HG02981 (cell line): ENCODE measurements at regions not wholly inside any gene's neighbourhood (a gene's known extent, or its start where the extent isn't known, plus 50 kb on each side); places are given as distances from the start of the nearest gene placed in this dataset.
"Not testable (repeated sequence)": the region's sequence is repeated elsewhere in the genome, so short reads cannot be mapped to it uniquely, and the experiment has no call there.

Experiments used
- ATAC-seq: cut with Tn5 transposase; IDR thresholded peaks from one replicate; pipeline ENCODE4 v1.9.1; 2021; ENCODE audit warnings: mild to moderate bottlenecking, moderate library complexity; ENCODE audit not compliant: unreplicated experiment

- no peak for ATAC-seq
Measured at GRCh38 chr12:67531051-67531450, 117.5 kb upstream of the DYRK2 start.

GRCh38 chr12:67531501-67531900 lies 117.0 kb upstream of the DYRK2 start:
- ATAC-seq = no peak

DNA sequence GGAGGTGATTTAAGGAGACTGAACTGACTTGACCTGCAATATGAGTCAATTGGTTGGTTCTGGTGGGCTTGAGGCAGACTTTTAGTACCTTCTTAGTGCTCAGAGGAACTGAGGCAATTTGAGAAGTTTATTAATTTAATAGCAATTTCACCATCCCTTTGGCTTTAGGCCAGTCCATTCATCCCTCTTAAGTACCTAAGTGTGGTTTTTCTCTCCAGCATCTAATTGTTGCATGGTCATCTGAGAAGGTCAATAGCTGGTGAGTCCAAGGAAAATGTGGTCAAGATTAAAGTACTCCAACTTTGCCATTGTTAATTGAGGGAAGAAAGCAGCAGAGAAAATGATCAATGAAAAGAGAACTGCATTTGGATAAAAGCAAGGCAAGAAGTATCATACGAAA lies 115.4 kb upstream of the DYRK2 start:
- ATAC-seq = no peak

GRCh38 chr12:67534046-67534445 lies 114.5 kb upstream of the DYRK2 start:
- ATAC-seq = no peak

DNA sequence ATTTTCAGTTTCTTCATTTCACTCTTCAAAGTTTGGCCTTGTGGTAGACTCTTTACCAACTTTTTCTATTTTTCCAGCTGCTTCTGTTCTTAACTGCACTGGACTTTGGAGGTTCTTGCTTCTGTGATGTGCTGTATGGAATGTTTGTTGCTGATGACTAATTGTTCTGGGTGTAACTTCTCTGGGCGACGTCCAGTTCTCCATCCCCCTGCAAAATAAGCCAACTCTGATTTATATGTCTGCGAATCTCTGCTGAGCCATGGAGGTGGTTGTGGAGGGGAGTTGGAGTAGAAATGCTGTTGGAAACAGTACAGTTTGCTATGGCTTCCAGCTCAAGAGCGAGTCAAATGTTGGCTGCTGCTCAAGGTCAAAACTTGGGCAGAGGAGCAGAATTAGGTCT lies 113.9 kb upstream of the DYRK2 start:
- no peak for ATAC-seq

GRCh38 chr12:67535176-67535575 lies 113.4 kb upstream of the DYRK2 start:
- no peak for ATAC-seq

DNA sequence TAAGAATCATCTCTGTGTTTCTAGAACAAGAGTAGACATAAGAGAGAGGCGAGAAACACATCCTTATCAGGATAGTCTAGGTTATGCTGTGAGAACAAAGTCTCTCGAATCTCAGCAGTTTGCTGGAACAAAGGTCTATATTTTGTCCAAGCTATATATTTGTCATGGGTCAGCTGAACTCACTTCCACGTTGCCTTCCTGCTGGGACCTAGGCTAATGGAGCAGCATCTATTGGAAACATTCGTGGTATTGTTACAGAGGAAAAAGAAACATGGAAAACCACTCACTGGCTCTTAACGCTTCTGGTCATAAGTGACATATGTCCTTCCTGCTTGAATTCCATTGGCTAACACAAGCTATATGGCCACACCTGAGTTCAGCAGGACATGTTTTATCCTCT lies 112.6 kb upstream of the DYRK2 start:
- no peak for ATAC-seq

GRCh38 chr12:67539329-67539728 lies 109.2 kb upstream of the DYRK2 start:
- ATAC-seq = no peak

DNA sequence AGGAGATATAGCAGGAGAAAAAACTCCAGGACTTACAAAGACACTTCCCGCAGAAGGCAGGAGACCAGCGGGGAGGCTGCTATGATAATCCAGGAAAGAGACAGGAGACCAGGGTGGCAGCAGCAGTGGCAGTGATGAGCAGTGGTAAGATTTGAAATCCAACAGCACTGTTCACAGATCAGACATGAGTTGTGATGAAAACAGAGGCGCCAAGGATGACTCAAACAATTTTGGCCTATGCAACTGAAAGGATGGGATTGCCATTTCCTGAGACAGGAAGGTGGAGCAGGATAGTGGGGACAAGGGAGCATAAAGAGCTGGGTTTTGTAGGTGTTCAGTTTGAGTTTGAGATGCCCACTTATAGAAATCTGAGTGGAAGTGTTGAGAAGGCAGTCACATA lies 108.6 kb upstream of the DYRK2 start:
- ATAC-seq = no peak

DNA sequence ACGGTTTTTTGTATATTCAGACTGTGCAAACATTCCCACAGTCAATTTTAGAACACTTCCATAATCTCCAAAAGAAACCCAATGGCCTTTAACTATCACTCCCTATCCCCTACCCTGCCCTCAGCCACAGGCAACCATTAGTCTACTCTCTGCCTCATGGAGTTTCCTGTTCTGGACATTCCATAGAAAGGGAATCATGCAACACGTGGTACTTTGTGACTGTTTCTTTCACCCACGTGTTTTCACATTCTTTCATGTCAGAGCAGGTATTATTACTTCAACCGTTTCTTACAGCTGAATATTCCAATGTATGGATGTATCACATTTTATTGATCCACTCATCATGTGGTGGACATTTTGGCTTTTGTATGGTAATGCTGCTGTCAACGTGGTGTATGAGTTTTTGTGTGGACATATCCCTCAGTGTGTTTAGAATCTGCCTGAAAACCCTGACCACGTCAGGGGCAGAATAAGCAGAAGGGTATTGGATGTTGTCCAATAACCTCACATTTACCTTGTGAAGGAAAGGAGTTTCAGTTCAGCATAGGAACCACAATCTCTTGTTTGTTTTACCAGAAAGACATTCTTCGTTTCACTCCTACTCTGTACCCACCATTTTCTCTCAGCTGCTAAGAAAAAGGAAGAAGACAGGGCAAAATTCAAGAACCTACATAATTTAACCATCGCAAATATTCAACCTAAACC lies 107.5 kb upstream of the DYRK2 start:
- ATAC-seq = peak; percentile 70

DNA sequence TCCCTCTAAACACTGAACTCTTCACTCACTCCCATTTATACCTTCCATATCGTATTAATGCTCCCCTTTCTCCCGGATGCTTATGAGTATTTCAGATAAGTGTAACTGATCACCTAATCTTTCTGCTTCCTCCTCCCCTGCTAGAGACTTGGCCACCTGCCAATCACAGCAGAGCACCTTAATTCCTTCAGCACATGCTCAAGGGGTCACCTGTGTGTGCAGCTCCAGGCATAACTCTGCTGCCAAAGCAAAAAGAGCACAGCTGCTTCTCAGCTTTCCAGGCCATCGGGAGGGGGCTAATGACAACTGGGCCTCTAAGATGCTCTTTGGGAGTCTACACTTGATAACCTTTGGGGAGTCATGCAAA lies 106.9 kb upstream of the DYRK2 start:
- ATAC-seq = no peak

GRCh38 chr12:67543021-67543770 lies 105.3 kb upstream of the DYRK2 start:
- ATAC-seq = no peak

DNA sequence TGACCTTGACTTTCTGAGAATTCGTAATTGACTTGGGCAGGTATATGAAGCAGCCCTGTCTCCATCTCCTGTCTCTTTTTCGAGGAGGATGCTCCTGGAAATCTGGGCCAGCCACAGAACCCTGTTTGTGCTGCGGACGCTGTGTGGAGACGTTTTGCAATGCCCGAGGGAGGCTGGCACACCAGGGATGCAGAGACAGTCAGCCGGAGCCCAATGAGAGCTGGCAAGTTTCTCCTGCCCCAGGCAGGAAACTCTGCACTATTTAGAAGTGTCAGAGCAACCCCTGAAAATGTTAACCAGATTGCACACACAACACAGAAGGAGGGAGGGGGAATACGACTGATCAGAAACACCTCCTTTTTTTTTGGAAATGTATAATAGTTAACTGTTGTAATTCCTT lies 103.2 kb upstream of the DYRK2 start:
- no peak for ATAC-seq

- ATAC-seq = no peak
Measured at GRCh38 chr12:67546746-67547145, 101.8 kb upstream of the DYRK2 start.

GRCh38 chr12:67555075-67555717 lies 93.3 kb upstream of the DYRK2 start:
- not testable (repeated sequence) for ATAC-seq

GRCh38 chr12:67558775-67559174 lies 89.8 kb upstream of the DYRK2 start:
- ATAC-seq = no peak

DNA sequence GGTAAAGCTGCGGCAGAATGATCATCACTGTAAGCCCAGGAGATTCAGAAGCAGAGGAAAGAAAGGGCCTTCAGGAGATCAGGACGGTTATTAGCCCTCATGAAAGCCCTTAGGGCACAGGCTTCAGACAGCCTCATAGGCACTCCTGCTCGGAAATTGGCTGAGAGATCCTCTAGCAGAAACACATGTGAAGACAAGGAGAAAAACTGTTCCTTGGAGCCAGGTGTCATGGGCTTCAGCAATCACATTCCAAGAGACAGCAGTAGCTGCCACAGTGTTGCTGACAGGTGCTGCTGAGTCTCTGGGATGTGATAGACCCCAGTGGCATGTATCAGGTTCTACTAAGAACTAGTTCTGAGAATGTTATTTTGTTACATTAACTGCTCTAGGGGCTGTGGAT lies 88.8 kb upstream of the DYRK2 start:
- no peak for ATAC-seq

GRCh38 chr12:67562513-67563287 lies 85.8 kb upstream of the DYRK2 start:
- no peak for ATAC-seq

DNA sequence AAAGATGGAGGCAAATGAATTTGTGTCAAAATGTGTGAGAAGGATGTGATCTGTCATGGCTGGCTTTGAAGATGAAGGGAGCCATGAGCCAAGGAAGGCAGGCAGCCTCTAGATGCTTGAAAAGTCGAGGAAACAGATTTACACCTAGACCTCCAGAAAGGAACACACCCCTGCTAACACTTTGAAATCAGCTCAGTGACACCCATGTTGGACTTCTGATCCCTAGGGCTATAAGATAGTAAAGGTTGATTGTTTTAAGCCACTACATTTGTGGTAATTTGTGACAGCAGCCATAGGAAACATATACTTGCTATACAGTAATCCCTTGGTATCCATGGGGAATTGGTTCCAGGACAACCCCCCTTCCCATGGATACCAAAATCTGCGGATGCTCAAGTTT lies 80.5 kb upstream of the DYRK2 start:
- no peak for ATAC-seq

DNA sequence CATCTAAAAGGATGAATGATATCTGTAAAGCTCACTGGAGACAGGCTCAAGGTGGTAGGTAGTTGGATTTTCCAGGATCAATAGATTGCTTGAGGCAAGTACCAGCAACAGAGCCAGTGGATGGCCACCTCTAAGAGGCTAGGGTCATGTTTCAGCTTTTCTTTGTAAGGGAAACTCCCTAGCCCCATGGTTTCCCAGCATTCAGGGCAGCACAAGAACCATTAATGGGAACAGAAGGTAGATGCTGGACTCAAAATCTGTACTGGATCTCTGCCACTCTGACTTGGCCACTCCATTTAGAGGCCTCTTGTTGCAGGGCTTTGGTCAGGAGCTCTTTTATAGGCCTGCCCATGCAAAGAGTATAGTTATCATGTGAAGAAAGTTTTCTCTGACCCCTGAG lies 76.1 kb upstream of the DYRK2 start:
- no peak for ATAC-seq

GRCh38 chr12:67573566-67573965 lies 75.0 kb upstream of the DYRK2 start:
- ATAC-seq = no peak
